ENCODE measurements at regions not wholly inside any gene's neighbourhood (a gene's known extent, or its start where the extent isn't known, plus 50 kb on each side); places are given as distances from the start of the nearest gene placed in this dataset.
A peak's percentile ranks its signal among the peaks of the same experiment; 100 is the strongest.
"Not testable (repeated sequence)": the region's sequence is repeated elsewhere in the genome, so short reads cannot be mapped to it uniquely, and the experiment has no call there.

- H3K9ac ChIP-seq (replicated peaks in 1 of 4; ENCODE audit: extremely low read depth in 1 of 4, low read depth in 3 of 4, low read length in 3 of 4), result peak overlapping the region in 1 of 4 experiments; percentile 70; a peak in 3 of 7 replicates
- FAIRE-seq; H4K91ac ChIP-seq (replicated peaks; ENCODE audit: insufficient read length, low read length); H2BK20ac ChIP-seq (ENCODE audit: low read length); H3K79me1 ChIP-seq (ENCODE audit: low read depth, low read length); H3K23ac ChIP-seq (ENCODE audit: insufficient read length); H2BK12ac ChIP-seq (ENCODE audit: low read depth, low read length); H3K4me1 ChIP-seq (replicated peaks in 1 of 4; ENCODE audit: control insufficient read depth in 3 of 4, insufficient read depth in 4 of 4, low read length in 3 of 4); H3K56ac ChIP-seq (replicated peaks; ENCODE audit: insufficient read length, low read depth, low read length); H3K79me2 ChIP-seq (ENCODE audit: control insufficient read depth in 1 of 2, insufficient read depth in 2 of 2, low read length in 2 of 2); DNase-seq (ENCODE audit: low read depth in 1 of 2, low spot score in 2 of 2); H3K9me3 ChIP-seq (ENCODE audit: insufficient read depth in 2 of 2, low read depth in 1 of 2, low read length in 1 of 2); H2AFZ ChIP-seq (ENCODE audit: low read length); H4K8ac ChIP-seq (ENCODE audit: extremely low read depth, insufficient read depth, low read length); H3K4ac ChIP-seq (replicated peaks; ENCODE audit: insufficient read length, low read depth, low read length); H3K14ac ChIP-seq (ENCODE audit: insufficient read length); H3K36me3 ChIP-seq (ENCODE audit: control insufficient read depth in 2 of 4, insufficient read depth in 4 of 4, low read length in 3 of 4); H4K5ac ChIP-seq (ENCODE audit: insufficient read length, low read depth, low read length); H3K23me2 ChIP-seq (ENCODE audit: low read depth, low read length); H2BK5ac ChIP-seq (ENCODE audit: low read depth, low read length); H2AK5ac ChIP-seq (ENCODE audit: low read depth, low read length); H2BK120ac ChIP-seq (replicated peaks; ENCODE audit: low read depth, low read length); H3K27me3 ChIP-seq (replicated peaks in 1 of 4; ENCODE audit: control insufficient read depth in 3 of 4, extremely low read depth in 1 of 4, insufficient read depth in 3 of 4, low read length in 3 of 4); POLR2A ChIA-PET (ENCODE audit: partially characterized antibody); H3K18ac ChIP-seq (ENCODE audit: extremely low read depth, low read length); H4K20me1 ChIP-seq (replicated peaks in 1 of 2; ENCODE audit: control insufficient read depth in 1 of 2, insufficient read depth in 2 of 2, low read length in 2 of 2); H2BK15ac ChIP-seq (ENCODE audit: low read length): not testable (repeated sequence)
- peak overlapping the region; percentile 44 to 61 for H3K4me2 ChIP-seq (ENCODE audit: insufficient read depth in 1 of 2, low read depth in 2 of 2, low read length in 2 of 2)
- peak overlapping the region; percentile 56 to 85 (median 64); a peak in 5 of 8 replicates for H3K4me3 ChIP-seq (ENCODE audit: extremely low read depth in 1 of 4, insufficient read depth in 2 of 4, low read depth in 3 of 4, low read length in 4 of 4)
- peak overlapping the region; percentile 84; the same call in 1 of the 2 replicates for H3K27ac ChIP-seq (ENCODE audit: low read depth, low read length)
- TF ChIP-seq RAD21 (IDR thresholded peaks at IDR 0.05 in 1 of 2, conservative IDR thresholded peaks at IDR 0.05 in 1 of 2; ENCODE audit: low read depth in 2 of 2, low read length in 2 of 2) (peak in 1 of 2 experiments; percentile 13; a peak in 1 of 4 replicates), CTCF (IDR thresholded peaks at IDR 0.05; ENCODE audit: control extremely low read depth in 1 of 3, insufficient read depth in 1 of 3, low read depth in 1 of 3, low read length in 3 of 3) (peak; percentile 2 to 21 (median 3); a peak in 2 of 4 replicates)
- WGBS, 2 experiments (ENCODE audit: extremely low coverage in 1 of 2, insufficient coverage in 1 of 2, insufficient read length in 1 of 2, insufficient replicate concordance in 2 of 2, low coverage in 1 of 2, low lambda C conversion rate in 2 of 2, missing lambda C conversion rate in 1 of 2), result 93% methylated on average over 12 of the region's 14 CpGs; no CpG with 5 or more reads in 1 of the 2 experiments
- CTCF ChIA-PET (ENCODE audit: partially characterized antibody), result interaction anchor here (0.6 kb wide), 2 partner anchors 13 to 1033 kb away, joined by 3 to 4 read pairs; no protein-coding TSS in a partner anchor
These were observed 92.9 kb upstream of the METTL14 start for GRCh38 chr4:118592289-118592688.
